Endothelial cell of umbilical vein (primary cell): ENCODE measurements at regions not wholly inside any gene's neighbourhood (a gene's known extent, or its start where the extent isn't known, plus 50 kb on each side); places are given as distances from the start of the nearest gene placed in this dataset.

Experiments used
- BruUV-seq: library from RNA; stranded (reverse); fragments of 400-500 nt; replicated peaks from 2 replicates; lab custom pipeline; 2021; lab: Mats Ljungman, UMichigan
- CTCF ChIA-PET: fragments of 300-600, 350-600 bp; sonication (Branson Sonifier 250); formaldehyde crosslinking; loops from one replicate; lab custom pipeline; 2021; ENCODE audit warnings: antibody characterized with exemption, inconsistent platforms; lab: Charles Lee
- POLR2A ChIA-PET: fragments of 300-600, 350-600 bp; sonication (Branson Sonifier 250); formaldehyde crosslinking; loops from one replicate; lab custom pipeline; 2021; ENCODE audit warnings: antibody characterized with exemption, inconsistent platforms; lab: Charles Lee
- DNase-seq: peaks from one replicate; pipeline ENCODE4 v3.0.0-alpha.2; 2011; ENCODE audit warnings: low read depth, low spot score
- FAIRE-seq: peaks from 2 replicates; lab custom pipeline; 2011; peaks lifted over from hg19 to GRCh38; lab: Jason Lieb, UNC
- H2AFZ ChIP-seq: 2 replicates; pipeline ENCODE4 v1.6.0; 2012; ENCODE audit warnings: low read depth, low read length, control low read depth, inconsistent platforms
- H3K27ac ChIP-seq: 2 replicates; pipeline ENCODE4 v1.5.1; 2011; ENCODE audit warnings: low read depth, mild to moderate bottlenecking, control low read depth, low read length, moderate library complexity; ENCODE audit not compliant: insufficient read depth
- H3K27me3 ChIP-seq, 2 experiments: 2 replicates each; pipeline versions ENCODE4 v1.6.0 to v1.6.1; 2011; ENCODE audit warnings: low read length in 2 of 2, mixed read lengths in 1 of 2; ENCODE audit not compliant: control insufficient read depth in 2 of 2, insufficient read depth in 2 of 2
- H3K36me3 ChIP-seq, 2 experiments: 2 replicates in 1 of 2; 3 replicates in 1 of 2; pipeline ENCODE4 v1.5.1; 2011; ENCODE audit warnings: low read length in 2 of 2, mild to moderate bottlenecking in 1 of 2, moderate library complexity in 1 of 2; ENCODE audit not compliant: control insufficient read depth in 2 of 2, insufficient read depth in 2 of 2; ENCODE audit errors: extremely low read depth in 1 of 2
- H3K4me1 ChIP-seq: 3 replicates; pipeline ENCODE4 v1.5.1; 2011; ENCODE audit warnings: mild to moderate bottlenecking, low read length; ENCODE audit not compliant: control insufficient read depth, insufficient read depth; ENCODE audit errors: extremely low read depth
- H3K4me2 ChIP-seq: 2 replicates; pipeline ENCODE4 v1.6.1; 2011; ENCODE audit warnings: low read length, control low read depth, mixed read lengths; ENCODE audit not compliant: insufficient read depth
- H3K4me3 ChIP-seq, 3 experiments: fragments of 200-600 bp in 1 of 3; sonication (generic), shearing (Covaris generic) in 1 of 3; replicated peaks in 1 of 3; 2 replicates each; pipeline ENCODE4 v1.5.1; 2011 to 2016; ENCODE audit warnings: control low read depth in 3 of 3, low read length in 3 of 3, mild to moderate bottlenecking in 2 of 3, inconsistent platforms in 1 of 3, low read depth in 1 of 3, moderate library complexity in 1 of 3; ENCODE audit not compliant: insufficient read depth in 1 of 3
- H3K79me2 ChIP-seq: 2 replicates; pipeline ENCODE4 v1.6.0; 2012; ENCODE audit warnings: low read length, inconsistent platforms; ENCODE audit not compliant: control insufficient read depth, insufficient read depth
- H3K9ac ChIP-seq: replicated peaks from 2 replicates; pipeline ENCODE3; 2011; ENCODE audit warnings: low read length, control low read depth; ENCODE audit not compliant: insufficient read depth; ENCODE audit errors: extremely low read depth
- H3K9me1 ChIP-seq: replicated peaks from 3 replicates; pipeline ENCODE4 v1.6.0; 2011; ENCODE audit warnings: mild to moderate bottlenecking, low read length; ENCODE audit not compliant: control insufficient read depth, insufficient read depth; ENCODE audit errors: extremely low read depth
- H3K9me3 ChIP-seq: replicated peaks from 2 replicates; pipeline ENCODE4 v1.5.1; 2012; ENCODE audit warnings: low read length, inconsistent platforms; ENCODE audit not compliant: control insufficient read depth, insufficient read depth
- H4K20me1 ChIP-seq: replicated peaks from 2 replicates; pipeline ENCODE3; 2011; ENCODE audit warnings: mild to moderate bottlenecking, low read length; ENCODE audit not compliant: control insufficient read depth, insufficient read depth; ENCODE audit errors: extremely low read depth
- EZH2 ChIP-seq: IDR thresholded peaks from 2 replicates; pipeline ENCODE4 v1.6.1; 2012; ENCODE audit warnings: borderline replicate concordance, low read depth, mild to moderate bottlenecking, moderate library complexity, low read length, inconsistent platforms; ENCODE audit not compliant: severe bottlenecking
- FOS ChIP-seq: IDR thresholded peaks from 2 replicates; pipeline ENCODE4 v1.6.1; 2011; ENCODE audit warnings: mild to moderate bottlenecking, low read length, moderate library complexity, borderline replicate concordance; ENCODE audit not compliant: insufficient read depth
- GATA2 ChIP-seq: IDR thresholded peaks from 2 replicates; pipeline ENCODE4 v1.7.0; 2011; ENCODE audit warnings: low read depth, mild to moderate bottlenecking, moderate library complexity, mixed read lengths, low read length; ENCODE audit not compliant: insufficient read length, insufficient read depth
- JUN ChIP-seq: IDR thresholded peaks from 2 replicates; pipeline ENCODE4 v1.6.1; 2011; ENCODE audit warnings: borderline replicate concordance, low read depth; ENCODE audit not compliant: insufficient read length, insufficient read depth
- MYC ChIP-seq: IDR thresholded peaks from one replicate; pipeline ENCODE4 v1.6.1; 2011; ENCODE audit warnings: mild to moderate bottlenecking, low read depth, low read length
- POLR2A ChIP-seq: IDR thresholded peaks from 2 replicates; pipeline ENCODE4 v1.6.1; 2012; ENCODE audit warnings: low read depth, mild to moderate bottlenecking, control low read depth, low read length
- POLR2AphosphoS5 ChIP-seq: IDR thresholded peaks from 2 replicates; pipeline ENCODE4 v1.6.1; 2012; ENCODE audit warnings: low read depth, mild to moderate bottlenecking, control low read depth, low read length, moderate library complexity; ENCODE audit not compliant: insufficient read depth
- dilution Hi-C: fragments of 300-500 bp; cut with MboI; formaldehyde crosslinking; loops from one replicate; pipeline ENCODE4 v1.15.0; 2019; ENCODE audit warnings: low sequenced_read_pairs; ENCODE audit not compliant: extremely low pct_ligation_motif_present
- intact Hi-C: fragments of 100-400 bp; cut with micrococcal nuclease; formaldehyde crosslinking; loops from one replicate; pipeline ENCODE4 v1.10.0; 2022
- TF ChIP-seq, protein P1 (sequence below), 2 donors: IDR thresholded peaks; 1 replicate in 1 of 2; 2 replicates in 1 of 2; pipeline ENCODE4 v1.5.1; 2011; ENCODE audit warnings: low read length in 2 of 2, mild to moderate bottlenecking in 2 of 2, moderate library complexity in 2 of 2, control low read depth in 1 of 2, inconsistent platforms in 1 of 2, low read depth in 1 of 2; ENCODE audit not compliant: insufficient read depth in 1 of 2; ENCODE audit errors: extremely low read depth in 1 of 2
- TF ChIP-seq, protein P2 (sequence below): IDR thresholded peaks from 2 replicates; pipeline ENCODE4 v1.6.1; 2011; ENCODE audit not compliant: insufficient read depth, insufficient read length

DNA sequence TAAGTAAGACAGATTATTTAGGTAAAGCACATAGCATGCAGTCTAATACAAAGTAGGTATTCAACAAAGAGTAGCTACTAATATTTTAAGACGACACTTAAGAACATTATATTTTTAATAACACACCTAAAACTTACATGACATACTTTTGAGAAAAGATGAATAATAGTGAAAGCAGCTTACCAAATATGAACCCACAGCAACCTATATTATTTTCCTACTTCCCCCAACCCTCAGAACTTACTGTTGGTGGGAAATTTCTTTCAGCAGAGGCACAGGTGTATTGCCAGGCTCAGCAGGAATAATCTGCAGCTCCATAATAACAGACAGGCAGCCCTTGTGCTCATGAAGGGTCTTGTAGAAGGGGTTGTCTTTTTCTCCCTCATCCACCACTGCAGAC, 498.9 kb downstream of the GLUD2 start:
- Histone ChIP-seq H3K27ac (no peak overlapping the region), H4K20me1 (no peaks in the 10 kb centered on the region), H3K9ac (no peak overlapping the region), H3K27me3 (no peaks in the 10 kb centered on the region), H3K9me1 (no peaks in the 10 kb centered on the region), H3K4me3 (no peak overlapping the region), H2AFZ (no peak overlapping the region), H3K9me3 (no peaks in the 10 kb centered on the region), H3K36me3 (no peaks in the 10 kb centered on the region), H3K79me2 (no peaks in the 10 kb centered on the region), H3K4me1 (no peaks in the 10 kb centered on the region), H3K4me2 (no peak overlapping the region)
- FAIRE-seq (no peak), DNase-seq (no peak)
- dilution Hi-C loops = no loop called here
- no TSS peak for BruUV-seq
- TF ChIP-seq FOS (no peak), EZH2 (no peak), GATA2 (no peak), JUN (no peak), POLR2A (no peak), MYC (no peak), POLR2AphosphoS5 (no peak)
- TF ChIP-seq, protein P1, sequence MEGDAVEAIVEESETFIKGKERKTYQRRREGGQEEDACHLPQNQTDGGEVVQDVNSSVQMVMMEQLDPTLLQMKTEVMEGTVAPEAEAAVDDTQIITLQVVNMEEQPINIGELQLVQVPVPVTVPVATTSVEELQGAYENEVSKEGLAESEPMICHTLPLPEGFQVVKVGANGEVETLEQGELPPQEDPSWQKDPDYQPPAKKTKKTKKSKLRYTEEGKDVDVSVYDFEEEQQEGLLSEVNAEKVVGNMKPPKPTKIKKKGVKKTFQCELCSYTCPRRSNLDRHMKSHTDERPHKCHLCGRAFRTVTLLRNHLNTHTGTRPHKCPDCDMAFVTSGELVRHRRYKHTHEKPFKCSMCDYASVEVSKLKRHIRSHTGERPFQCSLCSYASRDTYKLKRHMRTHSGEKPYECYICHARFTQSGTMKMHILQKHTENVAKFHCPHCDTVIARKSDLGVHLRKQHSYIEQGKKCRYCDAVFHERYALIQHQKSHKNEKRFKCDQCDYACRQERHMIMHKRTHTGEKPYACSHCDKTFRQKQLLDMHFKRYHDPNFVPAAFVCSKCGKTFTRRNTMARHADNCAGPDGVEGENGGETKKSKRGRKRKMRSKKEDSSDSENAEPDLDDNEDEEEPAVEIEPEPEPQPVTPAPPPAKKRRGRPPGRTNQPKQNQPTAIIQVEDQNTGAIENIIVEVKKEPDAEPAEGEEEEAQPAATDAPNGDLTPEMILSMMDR (IDR thresholded peaks at IDR 0.05; ENCODE audit: extremely low read depth in 1 of 2, insufficient read depth in 1 of 2, low read depth in 1 of 2, low read length in 2 of 2) = no peak
- TF ChIP-seq, protein P2, sequence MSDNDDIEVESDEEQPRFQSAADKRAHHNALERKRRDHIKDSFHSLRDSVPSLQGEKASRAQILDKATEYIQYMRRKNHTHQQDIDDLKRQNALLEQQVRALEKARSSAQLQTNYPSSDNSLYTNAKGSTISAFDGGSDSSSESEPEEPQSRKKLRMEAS = no peak
- intact Hi-C loops = no loop called here
- POLR2A ChIA-PET = no interaction called here
- CTCF ChIA-PET = no interaction called here
